A673 (cell line): ENCODE measurements at regions not wholly inside any gene's neighbourhood (a gene's known extent, or its start where the extent isn't known, plus 50 kb on each side); places are given as distances from the start of the nearest gene placed in this dataset.

ENCODE experiments used
- CTCF ChIP-seq: fragments of 300-800, 200-600 bp; sonication (generic); conservative IDR thresholded peaks from 2 replicates; pipeline ENCODE4 v1.5.1; 2017; ENCODE audit warnings: low read depth, mild to moderate bottlenecking, antibody characterized with exemption, low read length, moderate library complexity, mixed read lengths
- EZH2 ChIP-seq: fragments of 200-600 bp; sonication (generic); IDR thresholded peaks from 2 replicates; pipeline ENCODE4 v1.6.1; 2017; ENCODE audit warnings: borderline replicate concordance, low read depth, mild to moderate bottlenecking, mixed read lengths, antibody characterized with exemption, low read length; ENCODE audit not compliant: poor library complexity, severe bottlenecking

DNA sequence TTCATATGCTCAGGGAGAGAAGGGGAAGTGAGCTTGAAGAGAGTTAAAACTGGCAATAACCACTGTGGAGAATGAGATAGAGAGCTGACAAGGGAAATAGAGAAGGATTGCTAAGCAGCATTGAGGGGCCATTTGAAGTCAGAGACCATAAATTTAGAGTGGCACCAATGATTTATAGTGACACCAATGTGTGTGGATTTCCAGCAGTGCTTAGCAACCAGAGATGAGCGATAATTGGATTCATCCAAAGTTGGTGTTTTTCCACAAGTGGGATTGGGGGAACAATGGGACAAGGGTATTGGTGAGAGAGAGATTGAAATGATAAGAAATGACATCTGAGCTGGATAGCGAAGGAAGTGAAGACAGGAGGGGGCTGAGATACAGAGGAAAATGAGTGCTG lies 114.1 kb downstream of the C1orf94 start:
- no peak for TF ChIP-seq EZH2
- no peak for TF ChIP-seq CTCF
